NCI-H446 treated with DMSO at 0.1 percent for 48 hours (cell line): ENCODE measurements at regions not wholly inside any gene's neighbourhood (a gene's known extent, or its start where the extent isn't known, plus 50 kb on each side); places are given as distances from the start of the nearest gene placed in this dataset.

Experiments used
- DNase-seq: peaks from one replicate; lab custom pipeline; 2025; lab: John Stamatoyannopoulos, UW

- DNase-seq: no peak
Observed at GRCh38 chrX:15915959-15916703, 61.5 kb upstream of the AP1S2 start.

DNA sequence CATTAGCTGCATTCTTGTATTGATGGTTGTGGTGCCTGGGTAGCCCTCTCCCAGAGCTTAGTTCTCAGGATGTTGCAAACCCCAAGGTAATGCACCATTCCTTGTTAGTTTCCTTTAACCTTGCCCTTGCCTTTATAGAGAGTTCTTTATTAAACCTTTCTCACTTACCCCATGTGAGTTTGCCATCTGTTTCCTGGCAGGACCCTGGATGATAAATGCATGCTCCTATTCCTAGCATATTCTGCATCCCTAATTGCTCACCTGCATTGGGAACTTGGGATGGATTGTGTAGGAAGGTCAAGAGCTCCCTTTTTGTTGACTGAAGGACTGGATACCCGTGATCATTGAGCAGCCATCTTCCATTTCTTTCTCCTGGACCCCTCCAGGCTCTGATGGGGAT lies 59.9 kb upstream of the AP1S2 start:
- no peak for DNase-seq

GRCh38 chrX:15913146-15913545 lies 58.5 kb upstream of the AP1S2 start:
- DNase-seq: peak; percentile 30

DNA sequence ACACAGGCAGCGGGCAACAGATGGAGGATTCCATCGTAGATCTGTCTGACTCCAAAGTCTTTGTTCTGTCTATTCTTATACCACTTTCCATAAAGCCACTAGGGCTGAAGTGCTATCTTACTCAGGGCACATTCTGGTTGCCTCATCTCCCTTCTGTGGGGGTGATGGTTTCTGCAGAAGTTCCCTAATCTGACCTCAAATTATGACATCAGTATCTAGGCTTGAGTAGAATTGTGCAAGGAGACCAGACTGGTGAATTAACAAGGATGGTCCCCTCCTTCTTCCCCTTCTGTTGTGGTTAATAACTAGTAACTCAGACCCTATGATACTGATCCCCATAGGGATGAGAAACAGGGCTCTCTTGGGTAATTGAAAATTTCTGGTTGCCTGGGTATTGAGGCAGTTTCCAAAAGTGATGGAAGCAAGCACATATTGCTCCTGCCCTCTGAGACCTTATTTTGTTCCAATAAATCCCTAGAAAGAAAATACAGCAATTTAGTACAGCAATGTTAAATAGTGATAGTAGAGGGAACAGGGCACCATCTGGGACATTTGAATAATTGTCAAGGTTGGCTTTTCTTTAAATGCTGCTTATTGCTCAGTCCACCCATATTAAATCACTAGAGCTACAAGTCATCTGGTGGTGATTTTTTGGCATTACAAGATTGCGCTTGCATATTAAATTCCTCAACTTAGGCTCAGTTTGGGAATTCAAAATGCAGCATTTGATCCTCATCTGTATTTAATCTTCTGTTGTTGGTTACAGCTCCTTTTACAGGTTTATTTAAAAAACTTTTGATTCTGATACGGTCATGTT lies 57.3 kb upstream of the AP1S2 start:
- no peak for DNase-seq

DNA sequence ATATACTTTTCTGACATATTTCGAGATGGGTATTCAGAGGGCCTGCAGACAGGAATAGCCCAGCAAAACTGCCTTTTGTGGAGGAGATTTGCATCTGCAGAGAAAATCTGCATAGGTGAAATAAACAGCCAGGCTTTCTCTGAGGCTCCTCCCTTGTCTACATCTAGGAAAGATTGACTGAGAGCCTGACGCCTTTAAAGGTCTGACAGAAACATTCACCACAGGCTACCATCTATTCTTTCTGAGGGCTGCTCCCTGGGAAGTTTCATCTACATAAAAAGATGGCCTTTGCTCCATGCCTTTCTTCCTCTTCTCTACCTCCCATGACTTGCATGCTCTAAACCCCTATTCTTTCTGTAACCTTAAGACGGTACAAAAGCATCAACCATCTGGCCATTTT lies 55.0 kb upstream of the AP1S2 start:
- DNase-seq: no peak

- DNase-seq: no peak
Observed at GRCh38 chrX:15908603-15909290, 54.1 kb upstream of the AP1S2 start.

DNA sequence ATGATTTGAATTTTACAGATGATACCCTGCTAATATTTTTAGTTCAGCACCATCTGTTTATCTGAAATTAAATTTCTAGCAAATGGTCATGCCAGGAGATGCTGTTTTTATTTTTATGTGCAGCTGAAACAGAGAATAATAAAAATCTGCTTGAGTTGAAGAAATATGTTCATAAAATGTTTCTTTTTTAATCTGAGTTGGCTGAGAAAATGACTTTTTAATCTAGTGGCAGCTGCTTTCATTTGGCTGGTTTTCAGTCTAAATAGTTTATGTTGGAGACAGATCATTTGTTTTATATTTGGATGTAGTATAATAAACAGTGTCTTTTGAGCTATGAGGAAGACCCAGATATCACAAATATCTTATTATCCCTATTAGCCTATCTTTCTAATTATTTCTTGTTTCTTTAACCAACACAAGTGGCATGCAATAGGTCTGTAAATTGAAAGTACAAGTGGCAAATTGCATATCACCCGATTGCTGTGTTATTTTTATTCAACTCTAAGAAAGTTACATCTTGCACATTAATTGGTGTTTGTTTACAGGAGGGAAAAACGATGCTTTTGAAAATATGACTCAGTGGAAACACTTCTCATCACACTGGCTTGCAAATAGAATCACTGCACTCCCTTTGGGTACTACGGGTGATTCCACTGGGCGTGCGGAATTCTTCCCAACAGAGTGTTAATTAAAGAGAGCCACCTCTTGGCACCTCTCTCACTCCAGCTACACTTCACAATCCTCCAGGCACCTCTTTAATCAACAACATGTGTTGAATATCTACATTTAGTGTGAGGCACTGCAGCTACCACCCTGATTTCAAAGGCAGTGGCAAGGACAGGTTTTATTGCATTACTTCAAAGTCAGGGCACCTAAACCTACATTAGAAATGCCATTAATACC lies 51.7 kb upstream of the AP1S2 start:
- no peak for DNase-seq
